NCI-H524 treated with DMSO at 0.1 percent for 48 hours (cell line): ENCODE measurements at regions not wholly inside any gene's neighbourhood (a gene's known extent, or its start where the extent isn't known, plus 50 kb on each side); places are given as distances from the start of the nearest gene placed in this dataset.
"Not testable (repeated sequence)": the region's sequence is repeated elsewhere in the genome, so short reads cannot be mapped to it uniquely, and the experiment has no call there.

Experiments
- DNase-seq: peaks from one replicate; lab custom pipeline; 2025; lab: John Stamatoyannopoulos, UW

DNA sequence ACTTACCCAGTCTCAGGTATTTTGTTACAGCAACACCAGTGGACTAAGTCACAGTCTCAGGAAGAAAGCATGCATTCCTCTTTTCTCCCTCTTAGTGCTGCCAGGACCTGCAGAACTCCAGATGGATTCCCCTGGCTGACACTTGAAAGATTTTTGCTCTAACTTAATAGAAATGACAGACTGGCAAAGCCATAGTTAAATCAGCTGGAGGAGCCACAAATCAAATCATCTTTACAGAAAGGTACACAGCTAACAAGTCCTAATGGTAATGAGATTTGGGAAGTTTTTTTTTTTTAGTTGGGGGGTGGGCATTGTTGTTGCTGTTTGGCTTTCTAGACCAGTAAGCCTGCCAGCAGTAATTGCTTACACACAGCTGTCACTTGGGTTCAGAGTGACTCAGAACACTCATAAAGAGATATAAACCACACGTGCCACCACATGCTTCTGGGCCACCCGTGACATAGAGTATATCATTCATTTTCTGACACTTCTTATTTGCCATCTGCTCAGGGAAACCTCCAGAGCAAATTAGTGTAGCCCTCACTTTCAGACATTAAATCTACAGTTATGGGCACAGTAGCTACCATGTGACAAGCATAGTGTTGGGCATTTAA lies 72.4 kb downstream of the FH start:
- peak; percentile 96 for DNase-seq

DNA sequence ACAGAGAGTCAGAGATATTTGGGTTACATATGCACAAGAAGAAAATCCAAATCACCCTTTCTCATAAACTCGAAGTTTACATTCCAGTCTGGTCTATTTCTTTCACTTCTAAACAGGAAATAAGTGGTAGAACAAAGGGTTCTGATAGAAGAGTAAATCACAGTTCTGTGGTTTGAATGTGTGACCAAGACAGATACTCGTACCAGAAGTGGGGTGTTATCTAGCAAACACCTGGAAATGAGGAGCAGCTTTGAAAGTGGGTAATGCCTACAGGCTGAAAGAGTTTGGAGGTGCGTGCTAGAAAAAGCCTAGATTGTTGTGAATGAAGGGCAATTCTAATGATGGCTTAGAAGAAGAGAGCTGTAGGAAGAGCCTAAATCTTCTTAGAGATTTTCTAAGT lies 74.7 kb downstream of the FH start:
- no peak for DNase-seq

DNA sequence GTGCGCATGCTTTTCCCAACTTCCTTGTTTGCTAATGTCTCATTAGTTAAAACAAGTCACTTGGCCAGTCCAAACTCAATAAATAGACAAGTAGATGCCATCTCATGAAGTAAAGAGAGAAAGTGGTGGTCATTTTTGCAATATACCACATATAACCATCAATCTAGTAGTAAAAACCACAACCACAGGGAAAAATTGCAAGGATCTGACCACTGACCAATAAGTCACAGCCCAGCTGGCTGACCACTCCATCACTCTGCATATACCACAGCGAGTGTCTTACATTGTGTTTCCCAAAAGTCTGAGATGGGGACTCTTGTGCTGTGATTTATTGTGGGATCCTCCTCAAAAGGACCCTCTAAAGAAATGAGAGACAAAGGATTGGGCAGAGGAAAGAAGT lies 76.0 kb downstream of the FH start:
- DNase-seq = no peak

DNA sequence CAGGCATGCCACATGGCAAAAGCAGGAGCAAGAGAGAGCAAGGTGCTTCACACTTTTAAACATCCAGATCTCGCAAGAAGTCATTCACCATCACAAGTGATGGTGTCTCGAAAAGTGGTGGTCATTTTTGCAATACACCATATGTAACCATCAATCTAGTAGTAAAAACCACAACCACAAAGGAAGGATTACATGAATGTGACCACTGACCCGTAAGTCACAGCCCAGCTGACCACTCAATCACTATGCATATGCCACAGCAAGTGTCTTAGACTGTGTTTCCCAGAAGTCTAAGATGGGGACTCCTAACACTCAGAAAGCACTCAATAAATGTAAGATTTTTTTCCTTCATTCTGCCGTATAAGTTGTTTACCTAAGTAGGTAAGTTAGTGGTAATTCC lies 76.9 kb downstream of the FH start:
- DNase-seq = no peak

DNA sequence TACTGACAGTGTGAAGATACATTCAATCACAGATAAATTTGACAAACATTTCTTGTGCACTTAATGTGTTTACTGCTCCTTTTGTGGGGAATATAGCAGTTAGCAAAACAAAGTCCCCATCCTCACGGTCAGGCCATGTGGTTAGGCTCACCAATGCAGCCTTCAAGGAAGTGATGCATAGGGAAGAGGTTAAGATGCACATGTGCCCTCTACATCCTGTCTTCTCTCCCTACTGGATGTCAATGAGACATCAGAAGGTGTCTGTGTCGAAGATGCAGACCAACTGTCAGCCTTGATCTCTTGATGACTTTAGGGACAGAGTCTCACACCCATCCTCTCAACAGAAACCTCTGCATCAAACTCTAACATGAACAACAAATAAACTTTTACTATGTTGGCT lies 78.7 kb downstream of the FH start:
- DNase-seq = no peak

DNA sequence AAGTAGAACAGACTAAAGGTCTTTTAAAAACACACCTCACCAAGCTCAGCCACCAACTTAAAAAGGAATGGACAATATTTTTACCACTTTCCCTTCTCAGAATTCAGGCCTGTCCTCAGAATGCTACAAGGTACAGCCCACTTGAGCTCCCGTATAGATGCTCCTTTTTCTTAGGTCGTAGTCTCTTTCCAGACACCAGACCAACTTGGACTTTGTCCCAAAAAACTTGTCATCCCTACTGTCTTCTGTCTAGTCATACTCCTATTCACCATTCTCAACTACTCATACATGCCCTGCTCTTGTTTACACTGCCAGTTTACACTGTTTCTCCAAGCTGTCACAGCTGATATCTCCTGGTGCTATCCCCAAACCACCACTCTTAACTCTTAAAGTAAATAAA lies 80.9 kb downstream of the FH start:
- not testable (repeated sequence) for DNase-seq

DNA sequence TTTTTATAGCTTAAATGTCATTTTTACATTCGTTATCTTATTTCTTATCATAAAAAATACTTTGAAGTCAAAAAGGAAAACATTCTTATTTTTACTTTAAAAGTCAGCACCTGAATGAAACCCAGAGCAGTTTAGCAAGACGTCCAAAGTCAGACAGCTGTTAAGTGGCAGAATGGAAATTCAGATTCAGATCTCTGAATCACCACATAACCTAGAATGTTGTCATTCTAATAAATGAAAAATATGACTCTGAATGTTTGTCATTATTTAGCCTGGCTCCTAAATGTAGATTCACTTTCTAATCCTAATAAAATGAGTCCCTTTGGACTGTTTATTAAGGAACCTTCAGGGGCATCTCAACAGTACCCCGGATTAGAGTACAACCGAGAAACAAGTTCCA lies 75.2 kb upstream of the RGS7 start:
- no peak for DNase-seq

DNA sequence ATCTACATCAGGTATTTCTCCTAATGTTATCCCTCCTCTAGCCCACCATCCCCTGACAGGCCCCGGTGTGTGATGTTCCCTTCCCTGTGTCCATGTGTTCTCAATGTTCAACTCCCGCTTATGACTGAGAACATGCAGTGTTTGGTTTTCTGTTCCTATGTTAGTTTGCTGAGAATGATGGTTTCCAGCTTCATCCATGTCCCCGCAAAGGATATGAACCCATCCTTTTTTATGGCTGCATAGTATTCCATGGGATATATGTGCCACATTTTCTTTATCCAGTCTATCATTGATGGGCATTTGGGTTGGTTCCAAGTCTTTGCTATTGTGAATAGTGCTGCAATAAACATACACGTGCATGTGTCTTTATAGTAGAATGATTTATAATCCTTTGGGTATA lies 68.1 kb upstream of the RGS7 start:
- DNase-seq = not testable (repeated sequence)

DNA sequence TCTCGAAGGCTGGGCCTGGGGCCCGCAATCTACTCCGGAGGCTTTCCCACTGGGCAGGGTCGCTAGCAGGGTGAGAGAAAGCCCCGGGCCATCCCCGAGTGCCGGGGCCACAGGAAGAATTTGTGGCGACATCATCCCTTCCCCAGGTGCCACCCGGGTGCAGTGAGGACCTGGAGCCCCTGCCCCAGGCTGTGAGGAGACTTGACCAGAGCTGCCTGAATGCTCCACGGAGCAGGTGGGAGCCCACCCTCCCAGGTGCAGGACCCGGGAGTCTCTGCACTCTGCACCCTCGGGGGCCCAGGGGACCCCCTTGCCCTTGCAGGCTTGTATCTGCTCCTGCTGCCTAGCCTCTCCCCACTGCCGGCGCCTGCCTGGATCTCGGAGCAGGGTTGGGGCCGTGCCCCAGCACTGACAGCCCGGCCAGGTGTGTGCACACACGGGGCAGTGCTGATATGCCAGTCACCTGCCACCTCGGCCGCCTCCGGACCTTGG lies 67.5 kb upstream of the RGS7 start:
- no peak for DNase-seq

DNA sequence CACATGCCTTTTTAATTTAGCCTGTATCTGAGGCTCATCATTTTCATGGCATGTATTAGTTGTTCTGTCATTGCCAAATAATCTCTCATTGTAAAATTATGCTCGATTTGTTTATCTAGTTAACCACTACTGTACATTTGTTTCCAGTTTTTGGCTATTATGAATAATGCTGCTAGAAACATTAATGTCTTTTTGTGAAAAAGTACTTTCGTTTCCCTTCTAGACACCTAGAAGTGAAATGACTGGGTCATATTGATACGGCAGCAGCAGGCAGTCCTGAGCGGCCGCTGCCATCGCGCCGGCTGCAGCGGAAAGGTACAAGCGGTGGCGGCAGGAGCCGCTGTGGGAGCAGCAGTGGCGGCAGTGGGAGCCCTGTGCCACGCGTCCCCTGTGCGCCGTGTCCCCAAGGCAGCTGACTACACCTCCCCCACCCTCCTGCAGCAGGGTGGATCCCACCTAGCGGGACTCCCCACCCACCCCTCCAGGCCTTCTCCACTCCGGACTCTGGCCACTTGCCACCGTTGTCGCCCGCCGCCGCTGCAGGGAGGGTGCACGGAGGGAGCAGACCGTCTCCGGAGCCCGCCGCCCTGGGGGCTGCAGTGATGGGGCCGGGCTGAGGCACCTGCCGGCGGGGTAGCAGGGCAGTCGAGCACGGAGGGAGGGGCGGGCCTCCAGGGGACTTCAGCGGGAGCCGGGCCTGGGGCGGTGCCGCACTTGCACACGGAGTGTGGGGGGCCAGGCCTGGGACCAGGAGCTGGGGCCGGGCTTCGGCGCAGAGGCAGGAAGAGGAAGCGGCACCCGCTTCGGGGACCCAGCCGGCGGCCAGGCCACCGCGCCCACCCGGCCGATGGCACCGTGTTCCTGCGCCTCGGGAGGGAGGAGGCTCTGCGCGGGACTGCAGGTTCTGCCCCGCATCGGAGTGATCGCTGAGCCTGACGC lies 66.8 kb upstream of the RGS7 start:
- DNase-seq = peak; percentile 52

DNA sequence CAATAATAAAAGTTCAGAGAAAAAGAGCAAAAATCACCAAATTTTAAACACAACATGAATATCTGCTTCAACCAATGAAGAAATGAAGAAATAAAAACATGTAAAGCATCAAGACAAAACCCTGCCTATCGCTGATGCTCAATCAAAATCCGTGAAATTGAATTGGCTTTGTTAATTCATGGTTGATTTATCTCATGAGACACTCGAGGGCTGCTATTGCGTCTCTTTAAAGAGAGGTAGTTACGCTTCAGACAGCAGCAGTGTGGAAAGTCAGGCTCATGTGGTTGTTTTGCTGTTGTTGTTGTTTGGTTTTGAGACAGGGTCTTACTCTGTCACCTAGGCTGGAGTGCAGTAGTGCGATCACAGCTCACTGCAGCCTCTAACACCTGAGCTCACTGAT lies 65.5 kb upstream of the RGS7 start:
- no peak for DNase-seq

DNA sequence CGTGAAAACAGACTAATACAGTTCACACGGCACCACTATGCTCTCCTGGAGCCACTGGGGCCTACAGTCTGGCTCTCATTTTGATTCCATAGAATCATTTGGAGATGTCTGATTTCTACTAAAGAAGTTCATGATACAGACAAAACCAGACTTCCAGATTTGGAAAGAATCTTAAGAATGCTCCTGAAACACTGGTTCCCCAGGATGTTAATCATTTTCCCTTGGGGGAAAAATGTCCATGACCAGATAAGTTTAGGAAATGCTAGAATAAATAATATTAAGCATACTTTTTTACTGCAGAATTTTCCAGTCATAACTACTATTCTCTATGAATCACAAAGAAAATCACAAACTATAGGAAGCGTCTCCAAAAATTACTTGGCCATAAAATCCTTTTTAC lies 63.0 kb upstream of the RGS7 start:
- no peak for DNase-seq

DNA sequence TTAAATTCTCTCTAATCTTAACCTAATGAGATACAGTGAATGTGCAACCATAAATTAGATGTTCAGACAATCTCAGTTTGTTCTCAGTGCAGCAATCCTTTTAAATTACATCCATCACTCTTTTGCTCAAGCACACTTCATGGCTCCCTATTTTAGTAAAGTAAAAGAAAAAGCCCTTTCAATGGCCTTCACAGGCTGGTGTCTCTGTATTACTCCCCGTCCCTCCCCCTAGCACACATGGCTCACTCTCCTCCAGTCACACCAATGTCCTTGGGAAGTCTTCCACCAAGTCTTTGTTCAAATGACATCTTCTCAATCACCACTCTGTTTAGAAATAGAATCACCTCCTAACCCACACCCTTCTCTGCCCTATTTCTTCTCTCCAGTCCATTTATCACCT lies 60.3 kb upstream of the RGS7 start:
- no peak for DNase-seq

DNA sequence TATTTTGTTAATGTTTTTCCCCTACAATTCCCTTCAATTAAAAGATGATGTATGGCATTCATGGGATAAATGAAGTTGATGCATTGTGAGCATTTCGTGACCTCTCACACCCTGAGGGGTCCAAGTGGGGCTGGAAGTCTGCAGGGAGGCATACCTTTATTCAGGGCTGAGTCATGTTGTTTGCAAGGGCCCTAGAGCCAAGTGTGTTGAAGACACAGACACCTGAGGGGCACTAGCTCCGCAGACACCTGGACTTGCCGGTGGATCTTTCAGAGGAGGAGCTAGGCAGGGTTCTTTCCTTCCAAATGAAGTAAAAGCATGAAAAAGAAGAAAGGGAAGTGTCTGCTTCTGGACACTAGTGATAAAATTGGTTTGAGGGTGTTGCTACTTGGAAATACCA lies 57.0 kb upstream of the RGS7 start:
- DNase-seq = no peak

DNA sequence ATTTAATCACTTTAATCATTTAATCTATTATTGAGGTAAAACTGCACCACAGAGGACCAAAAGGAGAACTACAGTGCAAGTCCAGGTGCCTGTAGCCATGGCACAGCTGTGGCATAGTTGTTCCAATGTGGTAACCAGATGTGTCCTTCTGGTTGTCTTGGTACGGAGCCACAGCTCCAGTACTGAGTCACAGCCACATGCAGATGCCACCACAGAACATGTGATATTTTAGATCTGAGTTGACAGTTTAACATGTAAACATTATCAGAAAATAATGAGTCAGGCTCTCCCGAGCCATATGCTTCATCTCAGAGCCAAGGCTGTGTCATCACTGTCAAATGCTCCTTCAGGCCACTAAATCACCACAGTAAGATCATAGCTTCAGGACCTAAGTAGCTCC lies 56.4 kb upstream of the RGS7 start:
- DNase-seq = no peak

DNA sequence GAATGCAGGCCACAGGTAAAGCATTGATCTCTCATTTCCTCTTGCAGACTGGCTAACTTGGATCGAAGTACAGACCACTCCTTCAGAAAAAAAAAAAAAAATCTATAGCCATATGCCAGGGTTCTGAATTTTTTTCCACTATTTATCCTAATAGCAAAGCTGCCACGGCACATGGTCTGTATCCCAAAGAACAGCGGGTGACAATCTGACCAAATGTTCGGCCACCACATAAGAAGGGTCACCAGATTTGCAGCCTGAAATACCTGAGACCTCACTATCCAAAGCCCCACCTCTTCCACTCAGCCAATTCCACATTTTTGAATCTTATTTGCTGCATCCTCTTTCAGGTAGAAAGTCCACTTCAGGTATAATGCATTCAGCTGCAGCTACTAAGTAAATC lies 55.6 kb upstream of the RGS7 start:
- peak; percentile 47 for DNase-seq

DNA sequence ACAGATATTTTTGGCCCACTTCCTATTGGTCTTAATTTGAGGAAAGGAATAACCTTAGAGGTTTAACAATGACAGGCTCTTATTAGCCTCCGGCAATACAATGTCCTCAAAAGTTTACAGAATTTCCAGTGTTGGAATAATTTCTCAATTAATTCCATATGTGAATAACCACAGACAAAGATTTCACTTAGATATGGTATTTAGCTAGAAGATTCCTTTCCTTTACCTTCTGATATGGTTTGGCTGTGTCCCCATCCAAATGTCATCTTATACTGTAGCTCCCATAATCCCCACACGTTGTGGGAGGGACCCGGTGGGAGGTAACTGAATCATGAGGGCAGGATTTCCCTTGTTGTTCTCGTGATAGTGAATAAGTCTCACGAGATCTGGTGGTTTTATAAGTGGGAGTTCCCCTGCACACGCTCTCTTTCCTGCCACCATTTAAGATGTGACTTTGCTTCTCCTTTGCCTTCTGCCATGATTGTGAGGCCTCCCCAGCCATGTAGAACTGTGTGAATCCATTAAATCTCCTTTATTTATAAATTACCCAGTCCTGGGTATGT lies 54.9 kb upstream of the RGS7 start:
- DNase-seq = no peak

DNA sequence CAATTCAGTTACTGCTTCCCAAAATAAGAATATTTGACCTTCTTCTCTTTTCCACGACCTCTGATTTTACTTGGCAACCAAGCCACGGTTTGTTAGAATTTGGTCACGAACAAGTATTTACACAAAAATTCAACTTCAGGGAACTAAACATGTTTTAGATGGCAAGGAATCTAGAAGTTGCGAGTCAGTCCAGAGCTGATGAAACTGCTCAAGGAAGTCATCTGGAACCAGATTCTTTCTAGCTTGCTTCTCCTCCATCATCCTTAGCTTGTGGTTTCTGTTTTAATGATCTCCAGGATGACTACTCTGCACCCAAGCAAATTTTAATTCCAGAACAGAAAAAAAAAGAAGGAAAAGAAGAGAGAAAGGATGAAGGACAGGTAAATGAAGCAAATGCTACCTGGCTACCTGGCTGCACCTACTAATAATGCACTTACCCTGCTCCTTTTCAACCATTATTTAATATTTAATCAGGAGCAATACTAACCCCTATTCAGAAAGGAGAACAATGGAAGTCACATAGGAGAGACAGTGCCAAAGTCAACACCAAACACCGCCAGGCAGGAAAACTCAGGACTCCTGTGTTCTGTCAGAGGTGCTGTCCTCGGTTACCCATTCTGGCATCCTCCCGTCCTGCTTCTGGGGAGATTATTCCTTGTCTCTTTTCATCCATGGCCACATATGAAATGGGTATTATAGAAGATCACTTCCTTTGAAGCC lies 54.2 kb upstream of the RGS7 start:
- DNase-seq = no peak

DNA sequence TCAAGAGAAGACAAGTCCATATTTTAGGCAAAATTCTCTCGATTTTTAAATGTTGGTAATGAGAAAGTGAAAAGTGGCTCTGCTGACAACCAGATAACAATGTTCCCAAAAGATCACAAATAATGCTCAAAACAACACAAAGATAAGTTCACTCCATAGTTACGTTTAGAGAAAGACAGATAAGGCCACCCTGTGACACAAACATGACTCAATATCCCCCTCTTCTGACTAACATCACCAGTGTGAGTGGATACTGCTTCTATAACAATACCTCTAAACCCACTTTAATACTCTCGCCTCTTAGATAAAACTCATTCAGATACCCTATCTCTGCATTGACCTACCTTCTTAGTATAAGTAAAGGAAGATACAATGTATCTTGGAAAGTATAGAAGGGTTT lies 51.2 kb upstream of the RGS7 start:
- DNase-seq = no peak
